Hematopoietic multipotent progenitor cell (in vitro differentiated cells): ENCODE measurements at regions not wholly inside any gene's neighbourhood (a gene's known extent, or its start where the extent isn't known, plus 50 kb on each side); places are given as distances from the start of the nearest gene placed in this dataset.
"Not testable (repeated sequence)": the region's sequence is repeated elsewhere in the genome, so short reads cannot be mapped to it uniquely, and the experiment has no call there.

Source experiments
- DNase-seq, 3 donors: peaks; one replicate each; pipeline ENCODE4 v3.0.0-alpha.2; 2011 to 2015; ENCODE audit warnings: low read depth in 2 of 3, low spot score in 2 of 3

- no peak for DNase-seq
Measured at GRCh38 chr2:140178234-140178633, 1398.0 kb upstream of the NXPH2 start.

DNA sequence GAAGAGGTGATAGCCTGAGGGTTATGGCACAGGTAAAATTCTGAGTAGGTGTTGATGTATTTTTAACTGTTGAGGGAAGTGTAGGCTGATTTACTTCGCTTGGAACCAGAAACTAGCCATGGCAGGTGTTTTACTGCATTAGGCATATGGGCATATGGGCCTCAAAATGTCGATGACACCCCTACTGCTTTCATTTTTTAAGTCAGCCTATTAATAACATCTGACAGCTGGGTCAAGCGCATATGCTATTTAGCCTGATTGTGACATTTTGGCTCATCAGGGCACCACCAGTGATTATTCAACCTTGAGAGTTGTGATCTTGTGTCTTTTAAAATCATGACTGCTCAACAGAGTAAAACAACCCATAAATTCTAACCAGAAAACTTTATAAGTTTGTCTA is 1396.9 kb upstream of the NXPH2 start:
- no peak for DNase-seq

DNA sequence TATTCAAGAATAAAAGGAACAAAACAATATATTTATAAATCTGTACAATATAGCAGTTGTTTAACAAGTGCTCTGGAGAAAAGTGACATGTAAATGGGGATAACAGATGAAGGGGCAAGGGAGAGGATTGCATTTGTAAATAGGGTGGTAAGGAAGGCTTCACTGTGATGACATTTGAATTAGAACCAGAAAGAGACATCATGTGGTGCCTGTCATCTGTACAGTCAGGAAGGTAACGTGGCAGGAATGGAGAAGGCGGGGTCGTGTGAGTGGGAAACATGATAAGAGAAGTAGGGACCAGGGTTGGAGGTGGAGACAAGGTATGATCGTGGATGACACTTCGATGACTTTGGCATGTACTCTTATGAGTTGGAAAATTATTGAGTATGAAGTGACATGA is 1393.6 kb upstream of the NXPH2 start:
- no peak for DNase-seq

- DNase-seq = no peak
Measured at GRCh38 chr2:140164449-140164848, 1384.3 kb upstream of the NXPH2 start.

DNA sequence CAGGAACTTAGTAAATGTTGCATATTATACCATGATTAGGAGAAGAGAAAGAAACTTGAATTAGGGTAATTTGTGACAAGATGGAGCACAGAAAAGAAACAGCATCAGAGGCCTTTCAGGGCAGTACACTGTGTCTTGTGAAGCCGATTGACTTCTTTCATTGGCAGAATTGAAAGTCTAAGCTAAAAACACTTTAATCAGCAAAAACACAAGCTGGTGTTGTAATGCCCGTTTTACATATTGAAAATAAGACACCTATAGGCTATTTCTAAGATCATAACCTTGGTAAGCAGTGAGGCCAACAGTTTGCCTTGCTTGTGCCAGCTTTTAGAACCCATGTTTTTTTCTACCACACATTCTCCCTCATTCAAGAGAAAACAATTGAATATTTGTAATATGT is 1378.1 kb upstream of the NXPH2 start:
- DNase-seq = no peak

DNA sequence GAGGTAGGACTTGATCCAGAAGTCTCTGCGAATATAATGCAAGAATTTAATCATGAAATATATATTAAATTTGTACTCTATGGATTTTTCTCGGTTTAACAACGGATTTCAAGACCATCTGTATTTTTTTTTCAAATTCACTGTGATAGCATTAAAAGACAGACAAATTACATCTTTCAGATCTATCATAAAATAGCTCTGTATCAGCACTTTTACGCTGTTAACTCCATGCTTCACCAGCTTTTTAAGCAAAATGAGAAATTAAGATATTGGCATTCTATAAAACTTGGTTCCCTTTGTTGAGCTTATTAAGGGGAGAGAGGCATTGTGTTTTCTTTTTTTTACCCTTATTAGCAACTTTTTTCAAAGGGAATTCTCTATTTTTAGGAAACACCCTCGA is 1377.6 kb upstream of the NXPH2 start:
- no peak for DNase-seq

- no peak for DNase-seq
Measured at GRCh38 chr2:140154706-140155105, 1374.5 kb upstream of the NXPH2 start.

GRCh38 chr2:140154271-140154670 is 1374.1 kb upstream of the NXPH2 start:
- DNase-seq = no peak

GRCh38 chr2:140144611-140145010 is 1364.4 kb upstream of the NXPH2 start:
- DNase-seq = no peak

GRCh38 chr2:140138736-140139135 is 1358.5 kb upstream of the NXPH2 start:
- DNase-seq = no peak

- DNase-seq = no peak
Measured at GRCh38 chr2:140136861-140137260, 1356.7 kb upstream of the NXPH2 start.

DNA sequence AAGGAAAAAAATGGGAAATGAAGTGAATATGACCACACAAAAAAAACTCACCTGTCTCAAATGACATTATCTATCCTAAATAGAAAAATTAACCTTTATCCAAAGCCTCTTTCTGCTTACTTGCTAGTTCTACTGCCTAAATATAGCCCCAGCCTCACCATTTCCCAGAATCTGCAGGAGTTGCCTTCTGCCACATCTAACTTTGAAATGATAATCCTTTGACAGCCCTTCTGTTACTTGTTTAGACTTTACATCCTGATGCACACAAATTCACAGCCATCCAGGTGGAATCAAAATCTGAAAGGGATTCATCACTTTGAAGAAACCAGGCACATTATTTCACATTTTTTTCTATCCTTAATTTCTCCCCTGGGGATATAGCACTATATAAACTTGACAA is 1356.2 kb upstream of the NXPH2 start:
- no peak for DNase-seq

- DNase-seq = no peak
Measured at GRCh38 chr2:140128909-140129308, 1348.7 kb upstream of the NXPH2 start.

- no peak for DNase-seq
Measured at GRCh38 chr2:140122001-140122400, 1341.8 kb upstream of the NXPH2 start.

DNA sequence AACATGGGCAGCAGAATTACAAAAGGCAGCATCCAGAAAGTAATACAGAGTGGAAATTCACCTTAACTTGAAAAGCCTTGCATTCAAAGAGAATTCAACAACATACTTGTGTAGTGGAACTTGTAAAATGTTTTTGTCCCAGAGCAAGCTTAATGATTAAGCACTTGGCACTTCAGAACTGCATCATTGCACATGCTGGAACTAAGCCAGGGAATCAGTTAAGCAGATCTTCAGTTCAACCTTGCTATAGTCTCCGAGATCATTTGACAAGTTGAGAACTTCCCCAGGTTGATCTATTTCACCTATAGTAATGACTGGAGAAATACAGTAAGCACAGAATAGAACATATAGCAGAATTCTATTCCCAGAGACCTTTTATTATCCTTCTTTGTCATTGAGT is 1337.2 kb upstream of the NXPH2 start:
- DNase-seq = no peak

GRCh38 chr2:140108706-140109475 is 1328.7 kb upstream of the NXPH2 start:
- DNase-seq = no peak

- no peak for DNase-seq
Measured at GRCh38 chr2:140091926-140092325, 1311.7 kb upstream of the NXPH2 start.

DNA sequence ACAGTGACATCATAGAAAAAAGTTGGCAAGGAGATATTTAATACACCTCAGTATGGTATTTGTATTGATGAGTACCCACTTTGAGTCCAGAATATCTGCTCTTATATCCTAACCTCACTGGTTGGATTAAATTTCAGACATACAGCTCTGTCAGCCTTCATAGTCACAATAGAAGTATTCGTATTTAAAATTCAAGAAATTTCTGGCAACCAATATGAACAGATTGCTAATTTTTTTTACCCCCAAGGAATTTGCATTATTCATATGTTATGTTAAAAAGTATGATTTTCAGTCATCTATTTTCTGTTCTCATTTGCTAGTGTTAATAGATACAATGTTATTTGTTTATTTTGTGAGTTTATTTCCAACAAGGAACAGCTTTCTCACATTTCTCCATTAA is 1306.8 kb upstream of the NXPH2 start:
- DNase-seq = no peak

GRCh38 chr2:140085674-140086073 is 1305.5 kb upstream of the NXPH2 start:
- DNase-seq = no peak

- no peak for DNase-seq
Measured at GRCh38 chr2:140079038-140079437, 1298.8 kb upstream of the NXPH2 start.

GRCh38 chr2:140076164-140076563 is 1296.0 kb upstream of the NXPH2 start:
- DNase-seq = no peak

DNA sequence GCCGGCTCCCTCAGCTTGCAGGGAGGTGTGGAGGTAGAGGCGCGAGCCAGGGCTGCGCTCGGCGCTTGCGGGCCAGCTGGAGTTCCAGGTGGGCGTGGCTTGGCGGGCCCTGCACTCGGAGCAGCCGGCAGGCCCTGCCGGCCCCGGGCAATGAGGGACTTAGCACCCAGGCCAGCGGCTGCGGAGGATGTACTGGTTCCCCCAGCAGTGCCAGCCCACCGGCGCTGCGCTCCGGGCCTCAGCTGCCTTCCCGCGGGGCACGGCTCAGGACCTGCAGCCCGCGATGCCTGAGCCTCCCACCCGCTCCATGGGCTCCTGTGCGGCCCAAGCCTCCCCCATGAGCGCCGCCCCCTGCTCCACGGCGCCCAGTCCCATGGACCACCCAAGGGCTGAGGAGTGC is 1293.6 kb upstream of the NXPH2 start:
- DNase-seq = not testable (repeated sequence)

DNA sequence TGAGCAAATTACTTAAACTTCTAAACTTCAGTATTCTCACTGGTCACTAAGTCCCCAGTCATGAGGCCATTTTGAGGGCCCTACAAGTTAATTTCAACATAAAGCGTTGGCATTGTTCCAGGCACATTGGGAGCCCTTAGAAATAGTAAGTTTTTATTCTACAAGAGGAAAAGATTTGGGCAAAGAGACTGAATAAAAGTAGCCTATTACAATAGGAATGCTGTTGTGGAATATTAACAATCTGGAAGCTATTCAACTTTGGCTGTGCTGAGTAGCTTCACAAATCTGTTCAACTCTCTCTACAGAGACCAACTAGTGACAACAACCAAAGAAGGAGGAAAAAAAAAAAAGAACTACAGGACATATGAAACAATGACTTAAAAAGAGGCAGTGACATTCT is 1287.5 kb upstream of the NXPH2 start:
- DNase-seq = no peak
